Vagina (tissue), 2 donors: ENCODE measurements at regions not wholly inside any gene's neighbourhood (a gene's known extent, or its start where the extent isn't known, plus 50 kb on each side); places are given as distances from the start of the nearest gene placed in this dataset.

Experiments
- POLR2A ChIP-seq, 2 donors: fragments of 450-650 bp; IDR thresholded peaks; one replicate each; pipeline ENCODE4 v1.6.1; 2017; ENCODE audit warnings: antibody characterized with exemption in 2 of 2, mild to moderate bottlenecking in 2 of 2, moderate library complexity in 2 of 2
- TF ChIP-seq, protein P1 (sequence below), 3 experiments: fragments of 450-650 bp in 2 of 3; fragments of 200-600 bp in 1 of 3; sonication (generic) in 1 of 3; IDR thresholded peaks; one replicate each; pipeline ENCODE4 v1.5.1; 2017 to 2019; ENCODE audit warnings: antibody characterized with exemption in 3 of 3, mild to moderate bottlenecking in 2 of 3, moderate library complexity in 2 of 3

DNA sequence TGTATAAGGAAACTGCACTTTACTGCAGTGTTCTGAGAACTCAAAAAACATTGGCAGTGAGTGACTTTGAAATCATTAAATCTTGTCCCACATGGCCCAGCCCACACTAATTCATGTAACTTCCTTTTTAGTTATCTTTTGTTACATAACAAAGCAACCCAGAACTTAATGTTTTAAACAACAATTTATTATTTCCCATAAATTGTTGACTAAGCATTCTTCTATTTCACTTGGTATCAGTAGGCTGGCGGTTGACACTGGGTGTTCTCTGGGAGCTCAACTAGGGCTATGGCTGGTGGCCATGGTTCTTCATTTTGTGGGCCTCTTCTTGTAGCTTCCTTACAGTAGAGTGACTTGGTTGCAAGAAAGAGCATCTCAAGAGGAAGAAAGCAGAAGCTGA, 278.4 kb downstream of the RASEF start:
- no peak for TF ChIP-seq POLR2A (IDR thresholded peaks at IDR 0.05)
- TF ChIP-seq, protein P1, sequence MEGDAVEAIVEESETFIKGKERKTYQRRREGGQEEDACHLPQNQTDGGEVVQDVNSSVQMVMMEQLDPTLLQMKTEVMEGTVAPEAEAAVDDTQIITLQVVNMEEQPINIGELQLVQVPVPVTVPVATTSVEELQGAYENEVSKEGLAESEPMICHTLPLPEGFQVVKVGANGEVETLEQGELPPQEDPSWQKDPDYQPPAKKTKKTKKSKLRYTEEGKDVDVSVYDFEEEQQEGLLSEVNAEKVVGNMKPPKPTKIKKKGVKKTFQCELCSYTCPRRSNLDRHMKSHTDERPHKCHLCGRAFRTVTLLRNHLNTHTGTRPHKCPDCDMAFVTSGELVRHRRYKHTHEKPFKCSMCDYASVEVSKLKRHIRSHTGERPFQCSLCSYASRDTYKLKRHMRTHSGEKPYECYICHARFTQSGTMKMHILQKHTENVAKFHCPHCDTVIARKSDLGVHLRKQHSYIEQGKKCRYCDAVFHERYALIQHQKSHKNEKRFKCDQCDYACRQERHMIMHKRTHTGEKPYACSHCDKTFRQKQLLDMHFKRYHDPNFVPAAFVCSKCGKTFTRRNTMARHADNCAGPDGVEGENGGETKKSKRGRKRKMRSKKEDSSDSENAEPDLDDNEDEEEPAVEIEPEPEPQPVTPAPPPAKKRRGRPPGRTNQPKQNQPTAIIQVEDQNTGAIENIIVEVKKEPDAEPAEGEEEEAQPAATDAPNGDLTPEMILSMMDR (IDR thresholded peaks at IDR 0.05), result no peak
